DND-41 (cell line): ENCODE measurements at regions not wholly inside any gene's neighbourhood (a gene's known extent, or its start where the extent isn't known, plus 50 kb on each side); places are given as distances from the start of the nearest gene placed in this dataset.

Experiments used
- ATAC-seq: fragments of 200-7000 bp; cut with Tn5 transposase; 3 replicates; pipeline ENCODE4 v1.9.1; 2021; ENCODE audit warnings: low read depth; ENCODE audit not compliant: insufficient read depth
- DNase-seq: peaks from one replicate; pipeline ENCODE4 v3.0.0-alpha.2; 2020
- H2AFZ ChIP-seq: 2 replicates; pipeline ENCODE4 v1.6.0; 2012; ENCODE audit warnings: low read depth, low read length
- H3K27ac ChIP-seq: 2 replicates; pipeline ENCODE4 v1.5.1; 2012; ENCODE audit warnings: low read length, inconsistent platforms
- H3K27me3 ChIP-seq: fragments of 200-600 bp; sonication (generic); 2 replicates; pipeline ENCODE4 v1.6.0; 2012; ENCODE audit warnings: low read length, mild to moderate bottlenecking, inconsistent platforms; ENCODE audit not compliant: insufficient read depth, poor library complexity
- H3K36me3 ChIP-seq: 2 replicates; pipeline ENCODE4 v1.5.1; 2012; ENCODE audit warnings: low read length, inconsistent platforms; ENCODE audit not compliant: insufficient read depth
- H3K4me1 ChIP-seq: 2 replicates; pipeline ENCODE4 v1.5.1; 2012; ENCODE audit warnings: mild to moderate bottlenecking, low read length; ENCODE audit not compliant: insufficient read depth
- H3K4me2 ChIP-seq: 2 replicates; pipeline ENCODE4 v1.6.0; 2012; ENCODE audit warnings: mild to moderate bottlenecking, moderate library complexity, low read length, inconsistent platforms; ENCODE audit not compliant: insufficient read depth
- H3K4me3 ChIP-seq, 2 experiments: fragments of 200-600 bp in 1 of 2; shearing (Covaris generic) in 1 of 2; 2 replicates each; pipeline ENCODE4 v1.5.1; 2012 to 2016; ENCODE audit warnings: inconsistent platforms in 2 of 2, low read length in 2 of 2, mild to moderate bottlenecking in 2 of 2, low read depth in 1 of 2, moderate library complexity in 1 of 2
- H3K79me2 ChIP-seq: 2 replicates; pipeline ENCODE4 v1.6.0; 2012; ENCODE audit warnings: low read length, inconsistent platforms; ENCODE audit not compliant: insufficient read depth
- H3K9ac ChIP-seq: 2 replicates; pipeline ENCODE4 v1.6.0; 2012; ENCODE audit warnings: low read depth, mild to moderate bottlenecking, inconsistent platforms, low read length, moderate library complexity
- H3K9me3 ChIP-seq: 2 replicates; pipeline ENCODE4 v1.5.1; 2012; ENCODE audit warnings: low read length, moderate library complexity, mild to moderate bottlenecking, inconsistent platforms; ENCODE audit not compliant: insufficient read depth, severe bottlenecking
- H4K20me1 ChIP-seq: 2 replicates; pipeline ENCODE4 v1.6.0; 2012; ENCODE audit warnings: low read length; ENCODE audit not compliant: insufficient read depth
- EZH2 ChIP-seq: IDR thresholded peaks from 3 replicates; pipeline ENCODE4 v1.6.1; 2012; ENCODE audit warnings: borderline replicate concordance, low read depth, mild to moderate bottlenecking, moderate library complexity, low read length, inconsistent platforms; ENCODE audit not compliant: severe bottlenecking
- TF ChIP-seq, protein P1 (sequence below): IDR thresholded peaks from 2 replicates; pipeline ENCODE4 v1.5.1; 2012; ENCODE audit warnings: borderline replicate concordance, low read length, moderate library complexity, mild to moderate bottlenecking; ENCODE audit not compliant: poor library complexity, severe bottlenecking; ENCODE audit errors: extremely low read depth

DNA sequence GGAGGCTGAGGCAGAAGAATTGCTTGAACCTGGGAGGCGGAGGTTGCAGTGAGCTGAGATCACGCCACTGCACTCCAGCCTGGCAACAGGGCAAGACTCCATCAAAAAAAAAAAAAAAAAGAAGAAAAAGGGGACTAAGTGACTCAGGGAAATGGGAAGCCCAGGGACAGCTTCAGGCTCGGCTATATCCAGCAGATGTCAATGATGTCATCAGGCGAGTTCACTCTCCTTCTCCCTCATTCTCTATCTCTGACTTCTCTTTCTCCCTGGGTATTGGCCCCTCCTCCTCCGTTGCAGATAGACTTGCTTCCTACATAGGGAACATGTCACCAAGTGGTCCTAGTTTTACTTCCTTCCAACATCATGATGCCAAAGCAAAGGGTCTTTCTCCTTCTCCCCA, 316.8 kb downstream of the TFAP2C start:
- no peaks in the 10 kb centered on the region for H3K79me2 ChIP-seq
- H4K20me1 ChIP-seq, result no peaks in the 10 kb centered on the region
- H3K27ac ChIP-seq, result no peak overlapping the region
- TF ChIP-seq, protein P1, sequence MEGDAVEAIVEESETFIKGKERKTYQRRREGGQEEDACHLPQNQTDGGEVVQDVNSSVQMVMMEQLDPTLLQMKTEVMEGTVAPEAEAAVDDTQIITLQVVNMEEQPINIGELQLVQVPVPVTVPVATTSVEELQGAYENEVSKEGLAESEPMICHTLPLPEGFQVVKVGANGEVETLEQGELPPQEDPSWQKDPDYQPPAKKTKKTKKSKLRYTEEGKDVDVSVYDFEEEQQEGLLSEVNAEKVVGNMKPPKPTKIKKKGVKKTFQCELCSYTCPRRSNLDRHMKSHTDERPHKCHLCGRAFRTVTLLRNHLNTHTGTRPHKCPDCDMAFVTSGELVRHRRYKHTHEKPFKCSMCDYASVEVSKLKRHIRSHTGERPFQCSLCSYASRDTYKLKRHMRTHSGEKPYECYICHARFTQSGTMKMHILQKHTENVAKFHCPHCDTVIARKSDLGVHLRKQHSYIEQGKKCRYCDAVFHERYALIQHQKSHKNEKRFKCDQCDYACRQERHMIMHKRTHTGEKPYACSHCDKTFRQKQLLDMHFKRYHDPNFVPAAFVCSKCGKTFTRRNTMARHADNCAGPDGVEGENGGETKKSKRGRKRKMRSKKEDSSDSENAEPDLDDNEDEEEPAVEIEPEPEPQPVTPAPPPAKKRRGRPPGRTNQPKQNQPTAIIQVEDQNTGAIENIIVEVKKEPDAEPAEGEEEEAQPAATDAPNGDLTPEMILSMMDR, result no peak
- TF ChIP-seq EZH2, result no peak
- H3K4me2 ChIP-seq, result no peak overlapping the region
- DNase-seq (no peak), ATAC-seq (no peak)
- peaks cover 19% of the 10 kb centered on the region for H3K27me3 ChIP-seq
- H3K36me3 ChIP-seq, result no peaks in the 10 kb centered on the region
- H3K4me3 ChIP-seq, result no peak overlapping the region
- no peaks in the 10 kb centered on the region for H3K4me1 ChIP-seq
- H3K9me3 ChIP-seq, result no peaks in the 10 kb centered on the region
- H2AFZ ChIP-seq, result no peak overlapping the region
- H3K9ac ChIP-seq, result no peak overlapping the region

DNA sequence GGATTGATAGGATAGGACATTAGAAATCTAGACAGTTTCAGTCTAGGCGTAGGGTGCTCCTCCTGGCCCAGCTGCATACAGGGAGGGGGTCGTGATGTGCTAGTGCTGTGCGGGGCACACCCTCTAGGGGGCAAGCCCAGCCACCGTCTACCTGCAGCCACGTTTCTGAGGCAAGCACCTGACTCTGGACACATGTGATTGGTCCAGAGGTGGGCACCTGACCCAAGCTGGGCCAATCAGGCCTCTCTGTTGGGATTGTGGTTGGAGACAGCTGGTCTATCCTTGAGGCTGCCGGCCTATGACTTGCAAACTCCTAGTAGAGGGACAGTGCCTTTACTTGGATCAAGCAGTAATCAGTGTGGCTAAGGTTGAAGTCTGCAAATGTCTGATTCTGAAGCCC, 317.1 kb downstream of the BMP7 start:
- no peaks in the 10 kb centered on the region for H3K79me2 ChIP-seq
- H3K9ac ChIP-seq, result no peak overlapping the region
- H3K36me3 ChIP-seq, result no peaks in the 10 kb centered on the region
- TF ChIP-seq EZH2, result no peak
- TF ChIP-seq, protein P1, result peak; percentile 32
- H3K4me3 ChIP-seq, result no peak overlapping the region
- DNase-seq (peak; percentile 12), ATAC-seq (peak; percentile 39; the same call in 1 of the 3 replicates)
- no peaks in the 10 kb centered on the region for H3K4me1 ChIP-seq
- peaks cover 3% of the 10 kb centered on the region for H3K27me3 ChIP-seq
- no peaks in the 10 kb centered on the region for H3K9me3 ChIP-seq
- no peak overlapping the region for H2AFZ ChIP-seq
- no peak overlapping the region for H3K4me2 ChIP-seq
- no peak overlapping the region for H3K27ac ChIP-seq
- H4K20me1 ChIP-seq, result no peaks in the 10 kb centered on the region

- Histone ChIP-seq H3K9ac (no peak overlapping the region), H3K27me3 (peaks cover 6% of the 10 kb centered on the region), H3K9me3 (no peaks in the 10 kb centered on the region), H3K36me3 (no peaks in the 10 kb centered on the region), H3K4me2 (no peak overlapping the region), H3K4me1 (no peaks in the 10 kb centered on the region), H3K27ac (no peak overlapping the region), H2AFZ (no peak overlapping the region), H3K4me3 (no peak overlapping the region), H3K79me2 (no peaks in the 10 kb centered on the region), H4K20me1 (no peaks in the 10 kb centered on the region)
- DNase-seq (no peak), ATAC-seq (no peak)
- TF ChIP-seq, protein P1, result no peak
- TF ChIP-seq EZH2, result no peak
These were observed 314.0 kb downstream of the BMP7 start for GRCh38 chr20:56952258-56953047.
